GM12878 (cell line): ENCODE measurements at regions not wholly inside any gene's neighbourhood (a gene's known extent, or its start where the extent isn't known, plus 50 kb on each side); places are given as distances from the start of the nearest gene placed in this dataset.

Experiments
- ATAC-seq: fragments of 200-7000 bp; cut with Tn5 transposase; 3 replicates; pipeline ENCODE4 v1.9.1; 2020; ENCODE audit warnings: mild to moderate bottlenecking, moderate library complexity
- BruUV-seq: library from RNA; stranded (reverse); fragments of 400-500 nt; replicated peaks from 2 replicates; lab custom pipeline; 2021; lab: Mats Ljungman, UMichigan
- CTCF ChIA-PET: fragments of 300-600 bp; sonication (Branson Sonifier 250); formaldehyde crosslinking; extraction: SDS; loops from one replicate; lab custom pipeline; 2021; ENCODE audit warnings: inconsistent platforms; lab: Yijun Ruan, JAX
- POLR2A ChIA-PET: fragments of 350-600 bp; formaldehyde crosslinking; extraction: SDS; loops from one replicate; lab custom pipeline; 2021; ENCODE audit warnings: inconsistent platforms; lab: Charles Lee
- RAD21 ChIA-PET: fragments of 300-600 bp; sonication (Branson Sonifier 250); formaldehyde crosslinking; loops from one replicate; lab custom pipeline; 2023; ENCODE audit warnings: antibody characterized with exemption; ENCODE audit not compliant: unreplicated experiment; lab: Charles Lee
- SMC1A ChIA-PET: fragments of 300-600 bp; sonication (Branson Sonifier 250); formaldehyde crosslinking; loops from one replicate; lab custom pipeline; 2023; ENCODE audit not compliant: unreplicated experiment, uncharacterized antibody; lab: Charles Lee
- DNase-seq: peaks from one replicate; pipeline ENCODE4 v3.0.0-alpha.2; 2011; ENCODE audit warnings: low read depth, low spot score
- FAIRE-seq: peaks from 3 replicates; lab custom pipeline; 2011; peaks lifted over from hg19 to GRCh38; lab: Jason Lieb, UNC
- H2AFZ ChIP-seq: 2 replicates; pipeline ENCODE4 v1.6.0; 2011; ENCODE audit warnings: low read depth, low read length, control low read depth; ENCODE audit not compliant: control insufficient read depth
- H3K27ac ChIP-seq: 2 replicates; pipeline ENCODE4 v1.5.1; 2011; ENCODE audit warnings: control low read depth; ENCODE audit not compliant: control insufficient read depth, insufficient read depth
- H3K27me3 ChIP-seq, 2 experiments: replicated peaks in 1 of 2; 2 replicates each; pipeline versions ENCODE4 v1.6.0 to v1.6.1; 2011; ENCODE audit warnings: low read length in 1 of 2; ENCODE audit not compliant: control insufficient read depth in 2 of 2, insufficient read depth in 2 of 2
- H3K36me3 ChIP-seq, 2 experiments: 2 replicates each; pipeline ENCODE4 v1.5.1; 2011; ENCODE audit warnings: low read length in 1 of 2; ENCODE audit not compliant: control insufficient read depth in 2 of 2, insufficient read depth in 2 of 2
- H3K4me1 ChIP-seq: 2 replicates; pipeline ENCODE4 v1.6.1; 2011; ENCODE audit warnings: mild to moderate bottlenecking, low read length, moderate library complexity, mixed read lengths; ENCODE audit not compliant: control insufficient read depth, insufficient read depth
- H3K4me2 ChIP-seq: 2 replicates; pipeline ENCODE4 v1.6.0; 2011; ENCODE audit warnings: control low read depth; ENCODE audit not compliant: control insufficient read depth, insufficient read depth
- H3K4me3 ChIP-seq: fragments of 200-600 bp; sonication (generic); 2 replicates; pipeline ENCODE4 v1.5.1; 2016
- H3K79me2 ChIP-seq: 2 replicates; pipeline ENCODE4 v1.6.0; 2011; ENCODE audit warnings: low read length; ENCODE audit not compliant: control insufficient read depth, insufficient read depth
- H3K9ac ChIP-seq: 2 replicates; pipeline ENCODE4 v1.8.0; 2011; ENCODE audit warnings: low read length, control low read depth, mixed read lengths; ENCODE audit not compliant: control insufficient read depth, insufficient read depth
- H3K9me3 ChIP-seq: replicated peaks from 3 replicates; pipeline ENCODE4 v1.5.1; 2011; ENCODE audit warnings: mild to moderate bottlenecking, low read length; ENCODE audit not compliant: control insufficient read depth, insufficient read depth
- H4K20me1 ChIP-seq: 2 replicates; pipeline ENCODE4 v1.6.0; 2011; ENCODE audit not compliant: control insufficient read depth, insufficient read depth
- CREB1 ChIP-seq: IDR thresholded peaks from 2 replicates; pipeline ENCODE4 v1.6.1; 2012; ENCODE audit warnings: low read depth, mild to moderate bottlenecking, inconsistent platforms
- GATAD2B ChIP-seq: fragments of 450-650 bp; conservative IDR thresholded peaks from 2 replicates; pipeline ENCODE4 v1.6.1; 2017; ENCODE audit warnings: low read depth, mild to moderate bottlenecking, moderate library complexity
- MLLT1 ChIP-seq: fragments of 450-650 bp; IDR thresholded peaks from 2 replicates; pipeline ENCODE4 v1.6.1; 2016; ENCODE audit warnings: mild to moderate bottlenecking
- NR2C2 ChIP-seq: IDR thresholded peaks from 2 replicates; pipeline ENCODE4 v1.6.1; 2011; ENCODE audit warnings: borderline replicate concordance, low read depth; ENCODE audit not compliant: control insufficient read depth, insufficient read length
- SREBF2 ChIP-seq: IDR thresholded peaks from 2 replicates; pipeline ENCODE4 v1.6.1; 2012; ENCODE audit warnings: mild to moderate bottlenecking, low read length
- ZNF217 ChIP-seq: fragments of 450-650 bp; IDR thresholded peaks from 2 replicates; pipeline ENCODE4 v1.6.1; 2017; ENCODE audit warnings: antibody characterized with exemption, mild to moderate bottlenecking
- WGBS: methylation state at CpG from one replicate; pipeline ENCODE4 v1.1.6; 2016; ENCODE audit warnings: low lambda C conversion rate; ENCODE audit not compliant: insufficient replicate concordance, insufficient coverage; ENCODE audit errors: missing lambda C conversion rate; 5-methylcytosine and 5-hydroxymethylcytosine counted together
- in situ Hi-C: fragments of 300-500 bp; cut with MboI; formaldehyde crosslinking; loops from 9 replicates; pipeline ENCODE4 v1.14.3; 2018; ENCODE audit warnings: mixed read lengths
- intact Hi-C: fragments of 100-400 bp; cut with micrococcal nuclease; formaldehyde crosslinking; loops from one replicate; pipeline ENCODE4 v1.14.2; 2022; ENCODE audit not compliant: unreplicated experiment
- TF ChIP-seq, protein P1 (sequence below): fragments of 450-650 bp; IDR thresholded peaks from 2 replicates; pipeline ENCODE4 v1.6.1; 2017; ENCODE audit warnings: borderline replicate concordance

GRCh38 chr6:134740027-134740373, 209.9 kb downstream of the ALDH8A1 start (continued):
- TF ChIP-seq, protein P1, sequence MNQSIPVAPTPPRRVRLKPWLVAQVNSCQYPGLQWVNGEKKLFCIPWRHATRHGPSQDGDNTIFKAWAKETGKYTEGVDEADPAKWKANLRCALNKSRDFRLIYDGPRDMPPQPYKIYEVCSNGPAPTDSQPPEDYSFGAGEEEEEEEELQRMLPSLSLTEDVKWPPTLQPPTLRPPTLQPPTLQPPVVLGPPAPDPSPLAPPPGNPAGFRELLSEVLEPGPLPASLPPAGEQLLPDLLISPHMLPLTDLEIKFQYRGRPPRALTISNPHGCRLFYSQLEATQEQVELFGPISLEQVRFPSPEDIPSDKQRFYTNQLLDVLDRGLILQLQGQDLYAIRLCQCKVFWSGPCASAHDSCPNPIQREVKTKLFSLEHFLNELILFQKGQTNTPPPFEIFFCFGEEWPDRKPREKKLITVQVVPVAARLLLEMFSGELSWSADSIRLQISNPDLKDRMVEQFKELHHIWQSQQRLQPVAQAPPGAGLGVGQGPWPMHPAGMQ: no peak

GRCh38 chr6:134739299-134740026, 210.4 kb downstream of the ALDH8A1 start:
- H3K79me2 ChIP-seq: no peaks in the 10 kb centered on the region
- SMC1A ChIA-PET: no interaction called here
- no peak overlapping the region for H3K4me3 ChIP-seq
- 61% methylated on average over 6 of the region's 6 CpGs for WGBS
- in situ Hi-C loops: no loop called here
- no peak overlapping the region for H2AFZ ChIP-seq
- no peak for TF ChIP-seq MLLT1
- TF ChIP-seq ZNF217: no peak
- no peak for TF ChIP-seq CREB1
- TF ChIP-seq GATAD2B: no peak
- no peak for TF ChIP-seq SREBF2
- no peak for TF ChIP-seq NR2C2
- H3K4me2 ChIP-seq: no peak overlapping the region
- H3K27ac ChIP-seq: no peak overlapping the region
- H3K9ac ChIP-seq: no peak overlapping the region
- RAD21 ChIA-PET: no interaction called here
- no TSS peak for BruUV-seq
- POLR2A ChIA-PET: no interaction called here
- H3K27me3 ChIP-seq: peaks cover 0 to 9% of the 10 kb centered on the region in 2 experiments; a peak in 1 of 4 replicates
- no peaks in the 10 kb centered on the region for H3K9me3 ChIP-seq
- H4K20me1 ChIP-seq: no peaks in the 10 kb centered on the region
- no peak for FAIRE-seq
- no peak for DNase-seq
- CTCF ChIA-PET: interaction anchor here (0.5 kb wide), 1 partner anchor 53 kb away, joined by 3 read pairs; no protein-coding TSS in a partner anchor
- intact Hi-C loops: no loop called here
- no peaks in the 10 kb centered on the region for H3K36me3 ChIP-seq
- ATAC-seq: no peak
- no peaks in the 10 kb centered on the region for H3K4me1 ChIP-seq
